ENCODE measurements at regions not wholly inside any gene's neighbourhood (a gene's known extent, or its start where the extent isn't known, plus 50 kb on each side); places are given as distances from the start of the nearest gene placed in this dataset.

GRCh38 chr15:61654002-61654740, 406.1 kb downstream of the VPS13C start:
- no peak for TF ChIP-seq CTCF (IDR thresholded peaks at IDR 0.05)
- Histone ChIP-seq H3K27ac (no peak overlapping the region), H3K4me1 (no peaks in the 10 kb centered on the region), H3K4me3 (no peak overlapping the region), H3K9me3 (no peaks in the 10 kb centered on the region), H3K9ac (ENCODE audit: low read depth in 2 of 2, low read length in 2 of 2) (no peak overlapping the region), H3K36me3 (no peaks in the 10 kb centered on the region), H3K27me3 (no peaks in the 10 kb centered on the region)
- DNase-seq: peak; percentile 63
- intact Hi-C loops (cut with DNase I): no loop called here

- Histone ChIP-seq H3K9me3 (no peaks in the 10 kb centered on the region), H3K27me3 (no peaks in the 10 kb centered on the region), H3K9ac (ENCODE audit: low read depth in 2 of 2, low read length in 2 of 2) (no peak overlapping the region), H3K4me3 (no peak overlapping the region), H3K4me1 (no peaks in the 10 kb centered on the region), H3K27ac (no peak overlapping the region), H3K36me3 (no peaks in the 10 kb centered on the region)
- intact Hi-C loops (cut with DNase I): no loop called here
- TF ChIP-seq CTCF (IDR thresholded peaks at IDR 0.05): no peak
- DNase-seq: no peak
These were observed 407.1 kb downstream of the VPS13C start for GRCh38 chr15:61653110-61653509.

GRCh38 chr15:61651267-61651666, 409.0 kb downstream of the VPS13C start:
- intact Hi-C loops (cut with DNase I): no loop called here
- no peak for DNase-seq
- no peak overlapping the region for H3K9ac ChIP-seq (ENCODE audit: low read depth in 2 of 2, low read length in 2 of 2)
- H3K36me3 ChIP-seq: no peaks in the 10 kb centered on the region
- no peaks in the 10 kb centered on the region for H3K9me3 ChIP-seq
- no peaks in the 10 kb centered on the region for H3K4me1 ChIP-seq
- TF ChIP-seq CTCF (IDR thresholded peaks at IDR 0.05): no peak
- no peaks in the 10 kb centered on the region for H3K27me3 ChIP-seq
- no peak overlapping the region for H3K27ac ChIP-seq
- no peak overlapping the region for H3K4me3 ChIP-seq

DNA sequence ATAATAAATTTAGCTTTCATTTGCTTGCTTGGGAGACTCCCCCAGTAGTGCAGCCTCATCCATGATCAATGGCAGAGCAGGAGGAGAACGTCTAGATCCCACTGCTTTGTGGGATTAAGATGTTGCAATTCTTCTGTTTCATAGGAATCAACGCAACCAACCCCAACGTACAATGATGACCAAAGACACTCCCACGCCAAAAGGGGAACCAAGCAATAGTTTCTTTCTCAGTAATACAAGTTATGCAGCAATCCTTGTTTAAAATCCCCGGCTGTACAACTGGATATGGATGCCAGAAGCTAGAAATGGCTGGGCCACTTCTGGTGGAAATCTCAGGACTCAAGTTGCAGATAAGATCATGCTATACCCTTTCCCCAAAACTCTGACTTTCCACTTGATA, 411.2 kb downstream of the VPS13C start:
- Histone ChIP-seq H3K9me3 (no peaks in the 10 kb centered on the region), H3K4me3 (no peak overlapping the region), H3K4me1 (no peaks in the 10 kb centered on the region), H3K36me3 (no peaks in the 10 kb centered on the region), H3K27ac (no peak overlapping the region), H3K27me3 (no peaks in the 10 kb centered on the region), H3K9ac (ENCODE audit: low read depth in 2 of 2, low read length in 2 of 2) (no peak overlapping the region)
- no peak for DNase-seq
- intact Hi-C loops (cut with DNase I): no loop called here
- TF ChIP-seq CTCF (IDR thresholded peaks at IDR 0.05): no peak

- no peak for DNase-seq
These were observed 415.4 kb upstream of the RORA start for GRCh38 chr15:61644550-61644949.

More at GRCh38 chr15:61644550-61644949, 415.4 kb upstream of the RORA start:
- intact Hi-C loops (cut with DNase I): no loop called here
- Histone ChIP-seq H3K27me3 (no peaks in the 10 kb centered on the region), H3K36me3 (no peaks in the 10 kb centered on the region), H3K4me1 (no peaks in the 10 kb centered on the region), H3K9ac (ENCODE audit: low read depth in 2 of 2, low read length in 2 of 2) (no peak overlapping the region), H3K27ac (no peak overlapping the region), H3K4me3 (no peak overlapping the region), H3K9me3 (no peaks in the 10 kb centered on the region)
- no peak for TF ChIP-seq CTCF (IDR thresholded peaks at IDR 0.05)
